B cell (primary cell): ENCODE measurements at regions not wholly inside any gene's neighbourhood (a gene's known extent, or its start where the extent isn't known, plus 50 kb on each side); places are given as distances from the start of the nearest gene placed in this dataset.

ENCODE experiments used
- EZH2 ChIP-seq: IDR thresholded peaks from 2 replicates; pipeline ENCODE4 v1.6.1; 2012; ENCODE audit warnings: borderline replicate concordance, low read depth, mild to moderate bottlenecking, moderate library complexity, low read length; ENCODE audit not compliant: insufficient read depth, poor library complexity, severe bottlenecking
- TF ChIP-seq, protein P1 (sequence below): fragments of 200-600 bp; IDR thresholded peaks from one replicate; pipeline ENCODE4 v1.8.0; 2022; ENCODE audit warnings: antibody characterized with exemption, mild to moderate bottlenecking

DNA sequence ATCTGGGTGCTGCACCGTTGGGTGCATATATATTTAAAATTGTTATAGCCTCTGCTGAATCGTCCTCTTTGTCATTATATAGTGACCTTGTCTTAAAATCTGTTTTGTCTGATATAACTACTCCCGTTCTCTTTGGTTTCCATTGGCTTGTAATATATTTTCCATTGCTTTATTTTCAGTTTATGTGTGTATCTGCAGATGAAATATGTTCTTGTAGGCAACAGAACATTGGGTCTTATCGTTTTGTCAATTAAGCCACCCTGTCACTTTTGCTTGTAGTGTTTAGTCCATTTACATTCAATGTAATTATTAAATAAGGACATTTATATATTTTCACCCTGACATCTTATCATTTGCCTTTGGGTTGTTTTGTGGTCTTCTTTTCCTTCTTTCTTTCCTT, 933.9 kb downstream of the EPHA7 start:
- TF ChIP-seq, protein P1, sequence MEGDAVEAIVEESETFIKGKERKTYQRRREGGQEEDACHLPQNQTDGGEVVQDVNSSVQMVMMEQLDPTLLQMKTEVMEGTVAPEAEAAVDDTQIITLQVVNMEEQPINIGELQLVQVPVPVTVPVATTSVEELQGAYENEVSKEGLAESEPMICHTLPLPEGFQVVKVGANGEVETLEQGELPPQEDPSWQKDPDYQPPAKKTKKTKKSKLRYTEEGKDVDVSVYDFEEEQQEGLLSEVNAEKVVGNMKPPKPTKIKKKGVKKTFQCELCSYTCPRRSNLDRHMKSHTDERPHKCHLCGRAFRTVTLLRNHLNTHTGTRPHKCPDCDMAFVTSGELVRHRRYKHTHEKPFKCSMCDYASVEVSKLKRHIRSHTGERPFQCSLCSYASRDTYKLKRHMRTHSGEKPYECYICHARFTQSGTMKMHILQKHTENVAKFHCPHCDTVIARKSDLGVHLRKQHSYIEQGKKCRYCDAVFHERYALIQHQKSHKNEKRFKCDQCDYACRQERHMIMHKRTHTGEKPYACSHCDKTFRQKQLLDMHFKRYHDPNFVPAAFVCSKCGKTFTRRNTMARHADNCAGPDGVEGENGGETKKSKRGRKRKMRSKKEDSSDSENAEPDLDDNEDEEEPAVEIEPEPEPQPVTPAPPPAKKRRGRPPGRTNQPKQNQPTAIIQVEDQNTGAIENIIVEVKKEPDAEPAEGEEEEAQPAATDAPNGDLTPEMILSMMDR = no peak
- no peak for TF ChIP-seq EZH2
